Liver (tissue), 3 donors: ENCODE measurements at regions not wholly inside any gene's neighbourhood (a gene's known extent, or its start where the extent isn't known, plus 50 kb on each side); places are given as distances from the start of the nearest gene placed in this dataset.

Source experiments
- CTCF ChIP-seq: fragments of 150-350 bp; IDR thresholded peaks from 2 replicates; pipeline ENCODE4 v1.5.1; 2017; ENCODE audit warnings: improper control_type of control experiment, low read depth, low read length; ENCODE audit not compliant: missing input control
- EGR1 ChIP-seq, 2 donors: IDR thresholded peaks; 2 replicates each; pipeline ENCODE4 v1.6.1; 2016 to 2018; ENCODE audit warnings: antibody characterized with exemption in 2 of 2, low read depth in 2 of 2
- GABPA ChIP-seq, 2 donors: IDR thresholded peaks in 1 of 2; conservative IDR thresholded peaks in 1 of 2; 2 replicates each; pipeline ENCODE4 v1.6.1; 2016; ENCODE audit warnings: antibody characterized with exemption in 2 of 2, mild to moderate bottlenecking in 1 of 2, moderate library complexity in 1 of 2
- HNF4A ChIP-seq, 2 donors: conservative IDR thresholded peaks; 2 replicates each; pipeline ENCODE4 v1.6.1; 2016; ENCODE audit warnings: antibody characterized with exemption in 2 of 2, mild to moderate bottlenecking in 2 of 2
- MAX ChIP-seq: IDR thresholded peaks from 2 replicates; pipeline ENCODE4 v1.6.1; 2016; ENCODE audit warnings: antibody characterized with exemption
- RAD21 ChIP-seq, 2 donors: IDR thresholded peaks; 2 replicates each; pipeline ENCODE4 v1.6.1; 2016; ENCODE audit warnings: antibody characterized with exemption in 2 of 2, mild to moderate bottlenecking in 2 of 2
- REST ChIP-seq: IDR thresholded peaks from 2 replicates; pipeline ENCODE4 v1.6.1; 2016; ENCODE audit warnings: antibody characterized with exemption, mild to moderate bottlenecking
- TAF1 ChIP-seq: conservative IDR thresholded peaks from 2 replicates; pipeline ENCODE4 v1.6.1; 2016; ENCODE audit warnings: antibody characterized with exemption, mild to moderate bottlenecking
- donor health status: healthy.
- donor health status: healthy.

DNA sequence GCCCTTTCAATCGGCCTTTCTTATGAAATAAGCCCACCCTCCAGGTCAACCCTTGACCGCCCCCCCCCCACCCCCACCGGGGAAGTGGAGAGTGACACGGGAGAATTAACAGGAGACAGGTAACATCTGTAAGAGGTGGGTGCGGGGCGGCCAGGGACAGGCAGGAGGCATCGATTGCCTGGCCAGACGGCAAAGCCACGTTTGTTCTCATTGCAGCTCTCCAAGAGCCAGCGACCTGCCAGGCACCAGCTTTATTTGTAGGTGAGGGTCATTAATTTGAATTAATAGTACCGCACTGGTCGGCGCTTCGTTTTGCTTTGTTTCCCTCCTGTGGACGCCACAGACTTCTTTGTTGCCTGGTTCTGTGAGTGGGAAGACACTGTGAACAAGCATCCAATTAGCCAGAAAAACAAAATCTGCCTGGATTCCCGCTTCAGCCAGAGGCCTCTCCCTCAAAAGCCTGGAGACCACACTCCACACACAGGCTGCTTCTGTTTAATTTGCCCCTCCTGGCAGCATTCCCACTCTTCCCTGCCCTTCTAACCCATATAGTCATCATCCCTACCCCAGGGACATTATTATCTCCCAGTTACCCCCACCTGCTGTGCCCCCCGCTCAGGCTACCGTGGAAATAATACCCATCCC lies 104.5 kb upstream of the OPCML start:
- TF ChIP-seq CTCF (no peak), GABPA (IDR thresholded peaks at IDR 0.05 in 1 of 2, conservative IDR thresholded peaks at IDR 0.05 in 1 of 2) (no peak), REST (no peak), EGR1 (IDR thresholded peaks at IDR 0.05; ENCODE audit: low read depth in 2 of 2) (no peak), TAF1 (no peak), MAX (no peak), RAD21 (IDR thresholded peaks at IDR 0.05) (no peak), HNF4A (conservative IDR thresholded peaks at IDR 0.05) (no peak)
